SU-DHL-6 (cell line): ENCODE measurements at regions not wholly inside any gene's neighbourhood (a gene's known extent, or its start where the extent isn't known, plus 50 kb on each side); places are given as distances from the start of the nearest gene placed in this dataset.

Experiments used
- H2AFZ ChIP-seq: fragments of 200-600 bp; sonication (generic); 2 replicates; pipeline ENCODE4 v1.6.1; 2014; ENCODE audit warnings: low read depth, mild to moderate bottlenecking, moderate library complexity, mixed read lengths, antibody characterized with exemption, low read length; ENCODE audit not compliant: severe bottlenecking
- H3F3A ChIP-seq: fragments of 200-600 bp; shearing (Covaris generic); 2 replicates; pipeline ENCODE4 v1.6.0; 2016; ENCODE audit warnings: antibody characterized with exemption, mild to moderate bottlenecking; ENCODE audit not compliant: insufficient read depth
- H3K27ac ChIP-seq: fragments of 200-600 bp; sonication (generic); 2 replicates; pipeline ENCODE4 v1.5.1; 2016; ENCODE audit warnings: low read depth, mild to moderate bottlenecking, low read length, moderate library complexity, mixed read lengths
- H3K27me3 ChIP-seq: fragments of 200-600 bp; sonication (generic), shearing (Covaris generic); 2 replicates; pipeline ENCODE4 v1.6.0; 2014; ENCODE audit warnings: mild to moderate bottlenecking, low read length
- H3K36me3 ChIP-seq: fragments of 200-600 bp; sonication (generic); 2 replicates; pipeline ENCODE4 v1.6.1; 2014; ENCODE audit warnings: mild to moderate bottlenecking, low read length, mixed read lengths
- H3K4me2 ChIP-seq: fragments of 300-600, 200-600 bp; shearing (Covaris generic), sonication (generic); 2 replicates; pipeline ENCODE4 v1.6.0; 2014; ENCODE audit warnings: low read length, low read depth, mild to moderate bottlenecking; ENCODE audit not compliant: poor library complexity, severe bottlenecking
- H3K4me3 ChIP-seq: fragments of 200-600 bp; sonication (generic); 2 replicates; pipeline ENCODE4 v1.5.1; 2014; ENCODE audit warnings: antibody characterized with exemption, low read length, mild to moderate bottlenecking, mixed read lengths; ENCODE audit not compliant: insufficient read depth, poor library complexity, severe bottlenecking
- H3K79me2 ChIP-seq: fragments of 200-600 bp; sonication (generic); 2 replicates; pipeline ENCODE4 v1.6.1; 2014; ENCODE audit warnings: mild to moderate bottlenecking, low read length, moderate library complexity; ENCODE audit not compliant: insufficient read depth
- H3K9ac ChIP-seq: fragments of 200-600 bp; sonication (generic); 2 replicates; pipeline ENCODE4 v1.7.0; 2014; ENCODE audit warnings: mild to moderate bottlenecking, low read length
- H3K9me2 ChIP-seq: fragments of 200-600 bp; sonication (generic); replicated peaks from 2 replicates; pipeline ENCODE4 v1.6.1; 2014; ENCODE audit warnings: low read length; ENCODE audit not compliant: insufficient read depth
- H3K9me3 ChIP-seq: fragments of 200-600 bp; sonication (generic); 2 replicates; pipeline ENCODE4 v1.6.1; 2014; ENCODE audit warnings: low read length, mixed read lengths; ENCODE audit not compliant: insufficient read depth
- H4K20me1 ChIP-seq: fragments of 200-600 bp; sonication (generic); 2 replicates; pipeline ENCODE4 v1.6.1; 2014; ENCODE audit warnings: low read depth, mild to moderate bottlenecking, antibody characterized with exemption, low read length, moderate library complexity, mixed read lengths
- EZH2phosphoT487 ChIP-seq: fragments of 200-600 bp; sonication (generic), shearing (Covaris generic); conservative IDR thresholded peaks from 2 replicates; pipeline ENCODE4 v1.6.1; 2018; ENCODE audit warnings: mild to moderate bottlenecking, antibody characterized with exemption, low read length, moderate library complexity, mixed read lengths
- TF ChIP-seq, protein P1 (sequence below): fragments of 200-600 bp; sonication (generic); IDR thresholded peaks from one replicate; pipeline ENCODE4 v1.5.1; 2017; ENCODE audit warnings: antibody characterized with exemption, mild to moderate bottlenecking, low read length, moderate library complexity; ENCODE audit not compliant: insufficient read depth, poor library complexity, severe bottlenecking

DNA sequence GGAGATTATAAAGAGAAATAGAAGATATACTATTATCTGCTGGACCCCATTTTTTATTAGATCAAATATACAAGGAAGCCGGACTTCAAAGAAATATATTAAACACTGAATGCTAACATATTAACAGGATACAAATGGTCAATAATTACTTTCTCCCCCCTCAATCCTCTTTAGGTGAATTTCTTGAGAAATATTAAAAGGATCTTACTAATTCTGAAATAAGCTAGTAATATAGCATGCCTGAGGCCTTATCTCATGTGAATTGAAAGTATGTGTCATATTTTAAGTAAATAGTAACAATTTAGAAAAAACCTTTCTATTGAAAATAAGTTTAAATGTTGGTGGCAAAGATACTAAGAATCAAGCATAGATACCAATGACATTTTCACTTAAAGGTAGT, 954.7 kb upstream of the MAN1A1 start:
- Histone ChIP-seq H3K79me2 (no peaks in the 10 kb centered on the region), H3K9me2 (no peaks in the 10 kb centered on the region), H3K36me3 (no peaks in the 10 kb centered on the region), H3F3A (no peaks in the 10 kb centered on the region), H3K4me2 (no peak overlapping the region), H4K20me1 (no peaks in the 10 kb centered on the region), H3K9me3 (no peaks in the 10 kb centered on the region), H3K4me3 (no peak overlapping the region), H3K27me3 (no peaks in the 10 kb centered on the region), H3K27ac (no peak overlapping the region), H3K9ac (no peak overlapping the region), H2AFZ (no peak overlapping the region)
- TF ChIP-seq, protein P1, sequence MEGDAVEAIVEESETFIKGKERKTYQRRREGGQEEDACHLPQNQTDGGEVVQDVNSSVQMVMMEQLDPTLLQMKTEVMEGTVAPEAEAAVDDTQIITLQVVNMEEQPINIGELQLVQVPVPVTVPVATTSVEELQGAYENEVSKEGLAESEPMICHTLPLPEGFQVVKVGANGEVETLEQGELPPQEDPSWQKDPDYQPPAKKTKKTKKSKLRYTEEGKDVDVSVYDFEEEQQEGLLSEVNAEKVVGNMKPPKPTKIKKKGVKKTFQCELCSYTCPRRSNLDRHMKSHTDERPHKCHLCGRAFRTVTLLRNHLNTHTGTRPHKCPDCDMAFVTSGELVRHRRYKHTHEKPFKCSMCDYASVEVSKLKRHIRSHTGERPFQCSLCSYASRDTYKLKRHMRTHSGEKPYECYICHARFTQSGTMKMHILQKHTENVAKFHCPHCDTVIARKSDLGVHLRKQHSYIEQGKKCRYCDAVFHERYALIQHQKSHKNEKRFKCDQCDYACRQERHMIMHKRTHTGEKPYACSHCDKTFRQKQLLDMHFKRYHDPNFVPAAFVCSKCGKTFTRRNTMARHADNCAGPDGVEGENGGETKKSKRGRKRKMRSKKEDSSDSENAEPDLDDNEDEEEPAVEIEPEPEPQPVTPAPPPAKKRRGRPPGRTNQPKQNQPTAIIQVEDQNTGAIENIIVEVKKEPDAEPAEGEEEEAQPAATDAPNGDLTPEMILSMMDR: no peak
- no peak for TF ChIP-seq EZH2phosphoT487

DNA sequence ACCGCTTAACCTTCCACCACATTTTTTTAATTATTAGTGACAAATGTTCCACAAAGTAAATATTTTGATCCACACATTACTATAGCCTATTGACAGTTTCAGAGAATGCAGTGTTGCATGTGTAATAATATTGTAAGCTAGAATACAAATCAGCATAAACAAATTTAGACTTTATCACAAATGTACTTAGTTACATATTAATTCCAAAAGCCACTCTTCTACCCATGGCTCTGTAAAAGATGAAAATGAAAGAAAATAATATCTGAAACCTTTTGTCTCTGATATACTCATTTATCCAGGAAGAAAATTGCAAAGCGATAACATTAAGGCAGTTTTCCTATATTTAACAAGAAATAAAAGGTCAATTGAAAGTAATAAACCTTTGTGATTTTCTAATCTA, 954.0 kb upstream of the MAN1A1 start:
- no peaks in the 10 kb centered on the region for H3F3A ChIP-seq
- H3K9me2 ChIP-seq: no peaks in the 10 kb centered on the region
- no peak overlapping the region for H3K27ac ChIP-seq
- no peaks in the 10 kb centered on the region for H3K79me2 ChIP-seq
- no peak overlapping the region for H3K9ac ChIP-seq
- no peak overlapping the region for H3K4me3 ChIP-seq
- no peaks in the 10 kb centered on the region for H3K27me3 ChIP-seq
- H3K36me3 ChIP-seq: no peaks in the 10 kb centered on the region
- H3K4me2 ChIP-seq: no peak overlapping the region
- no peak overlapping the region for H2AFZ ChIP-seq
- TF ChIP-seq, protein P1: no peak
- no peak for TF ChIP-seq EZH2phosphoT487
- no peaks in the 10 kb centered on the region for H4K20me1 ChIP-seq
- no peaks in the 10 kb centered on the region for H3K9me3 ChIP-seq

DNA sequence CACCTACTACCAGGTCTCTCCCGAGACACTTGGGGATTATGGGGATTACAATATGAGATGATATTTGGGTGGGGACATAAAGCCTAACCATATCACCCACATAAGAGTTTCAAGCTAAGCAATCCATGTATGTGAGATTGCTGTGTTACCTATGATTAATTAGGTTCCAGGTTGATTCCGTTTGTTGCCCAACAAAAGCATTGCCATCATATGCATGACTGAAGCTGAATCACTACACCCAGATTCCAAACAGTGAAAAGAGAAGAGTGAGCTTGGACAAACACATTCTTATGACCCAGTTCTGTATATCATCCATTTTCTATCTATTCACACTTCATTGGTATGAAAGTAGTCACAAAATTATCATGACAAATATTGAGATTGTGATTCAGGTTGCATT, 952.5 kb upstream of the MAN1A1 start:
- Histone ChIP-seq H3K79me2 (no peaks in the 10 kb centered on the region), H3K36me3 (no peaks in the 10 kb centered on the region), H3K27me3 (no peaks in the 10 kb centered on the region), H3K27ac (no peak overlapping the region), H3F3A (no peaks in the 10 kb centered on the region), H3K4me2 (no peak overlapping the region), H3K9me3 (no peaks in the 10 kb centered on the region), H4K20me1 (no peaks in the 10 kb centered on the region), H3K9ac (no peak overlapping the region), H2AFZ (no peak overlapping the region), H3K4me3 (no peak overlapping the region), H3K9me2 (no peaks in the 10 kb centered on the region)
- TF ChIP-seq EZH2phosphoT487: no peak
- TF ChIP-seq, protein P1: no peak

DNA sequence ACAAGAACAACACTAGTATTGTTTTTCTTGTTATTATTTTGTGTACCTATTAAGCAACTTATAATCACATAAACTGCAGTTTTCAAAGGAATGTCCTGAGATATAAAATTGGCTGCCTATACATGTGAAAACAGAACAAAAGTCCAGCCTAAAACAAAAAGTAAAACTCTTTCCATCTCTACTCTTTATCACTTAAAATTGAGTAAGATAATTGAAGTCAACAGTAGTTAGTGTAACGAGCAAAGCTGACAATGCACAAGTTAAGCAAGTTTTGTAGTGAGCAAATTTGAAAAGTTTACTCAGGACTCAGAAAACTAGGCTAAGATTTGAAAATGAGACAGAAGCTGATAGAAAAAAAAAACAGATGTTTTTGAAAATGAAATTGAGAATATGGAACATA, 941.4 kb upstream of the MAN1A1 start:
- Histone ChIP-seq H3K27me3 (no peaks in the 10 kb centered on the region), H3K9me2 (no peaks in the 10 kb centered on the region), H3K27ac (no peak overlapping the region), H3K79me2 (no peaks in the 10 kb centered on the region), H3K9me3 (no peaks in the 10 kb centered on the region), H3K4me2 (no peak overlapping the region), H3K9ac (no peak overlapping the region), H3K36me3 (no peaks in the 10 kb centered on the region; the same call in 1 of the 2 replicates), H3K4me3 (no peak overlapping the region), H2AFZ (no peak overlapping the region), H3F3A (no peaks in the 10 kb centered on the region), H4K20me1 (no peaks in the 10 kb centered on the region)
- no peak for TF ChIP-seq EZH2phosphoT487
- TF ChIP-seq, protein P1: no peak
